Activated CD4-positive, CD25-positive, alpha-beta regulatory T cell treated with anti-CD3 and anti-CD28 coated beads, Interleukin-2, amount 50 U/mL, for 16 hours (primary cell): ENCODE measurements at regions not wholly inside any gene's neighbourhood (a gene's known extent, or its start where the extent isn't known, plus 50 kb on each side); places are given as distances from the start of the nearest gene placed in this dataset.

Experiments
- DNase-seq: peaks from one replicate; pipeline ENCODE4 v3.0.0-alpha.2; 2020; ENCODE audit warnings: low read depth, low spot score

DNA sequence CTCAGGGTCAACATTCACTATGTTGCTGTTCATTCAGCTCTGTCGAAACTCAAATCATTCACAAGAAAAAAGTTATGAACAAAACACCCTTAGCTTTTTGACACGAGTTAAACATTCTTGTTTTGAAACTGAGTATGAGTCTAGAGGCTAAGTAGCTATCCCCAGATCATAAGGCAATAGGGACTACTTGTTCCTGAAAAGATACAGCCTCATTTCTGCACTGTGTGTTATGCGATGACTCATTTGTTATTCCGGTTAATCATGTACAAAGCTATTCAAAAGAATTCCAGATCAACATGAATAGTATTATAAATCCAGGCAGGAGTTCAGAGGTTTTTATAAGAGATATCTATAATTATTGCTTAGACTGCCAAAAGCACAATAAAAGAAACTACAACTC is 908.0 kb downstream of the QKI start:
- DNase-seq: no peak

DNA sequence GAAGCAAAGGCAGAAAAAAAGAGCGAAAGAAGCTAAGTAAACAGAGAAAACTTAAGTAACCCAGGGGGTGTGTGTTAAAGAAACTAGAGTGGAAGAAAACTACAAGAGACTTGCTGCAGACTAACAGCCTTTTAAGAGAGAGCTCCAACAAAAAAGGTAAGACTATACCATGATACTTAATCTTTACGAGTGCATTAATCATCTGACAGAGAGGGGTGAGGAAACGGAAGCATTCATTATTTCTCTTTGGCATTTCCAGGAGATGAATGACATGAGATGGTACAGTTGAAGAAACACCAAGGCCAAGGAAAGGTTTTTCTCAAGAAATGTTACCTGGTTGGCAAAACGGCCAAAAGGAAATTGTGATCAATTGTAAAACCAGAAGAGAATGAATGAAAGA is 906.8 kb downstream of the QKI start:
- DNase-seq: no peak

DNA sequence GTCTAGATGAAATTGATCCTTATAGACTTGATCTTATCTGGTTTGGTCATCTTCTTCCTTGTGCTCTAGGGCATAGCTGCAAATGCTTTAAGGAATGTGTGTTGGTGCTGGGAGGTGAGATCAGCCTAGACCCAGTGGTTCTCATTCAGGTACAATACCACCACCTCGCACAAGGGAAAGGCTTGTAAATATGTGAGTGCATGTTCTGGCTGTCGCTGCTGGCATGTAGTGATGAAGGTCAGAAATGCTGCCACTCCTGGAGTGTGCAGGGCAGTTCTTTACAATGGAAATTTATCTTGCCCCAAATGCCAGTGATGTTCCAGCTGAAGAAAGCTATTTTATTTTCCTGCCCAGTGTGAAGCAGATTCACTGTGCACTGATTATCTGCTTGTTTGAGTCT is 900.9 kb downstream of the QKI start:
- no peak for DNase-seq

DNA sequence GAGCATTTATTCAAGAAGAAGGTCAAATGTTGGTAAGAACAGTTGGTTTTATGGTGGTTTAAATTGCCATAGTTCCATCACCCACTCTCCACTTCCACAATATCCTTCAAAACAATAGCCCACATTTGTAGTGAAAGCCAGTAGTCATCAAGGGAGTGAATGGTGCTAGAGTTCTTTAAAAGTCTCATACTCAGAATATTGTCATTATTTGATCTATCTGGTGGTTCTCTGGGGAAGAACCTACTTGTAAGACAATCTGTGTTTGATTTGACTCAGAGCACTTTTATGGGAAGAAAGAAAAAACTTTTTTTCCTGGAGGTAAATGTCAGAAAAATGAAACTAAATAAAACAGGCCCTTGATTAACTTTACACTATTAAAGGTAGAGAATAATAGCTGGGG is 893.8 kb downstream of the QKI start:
- DNase-seq: no peak

DNA sequence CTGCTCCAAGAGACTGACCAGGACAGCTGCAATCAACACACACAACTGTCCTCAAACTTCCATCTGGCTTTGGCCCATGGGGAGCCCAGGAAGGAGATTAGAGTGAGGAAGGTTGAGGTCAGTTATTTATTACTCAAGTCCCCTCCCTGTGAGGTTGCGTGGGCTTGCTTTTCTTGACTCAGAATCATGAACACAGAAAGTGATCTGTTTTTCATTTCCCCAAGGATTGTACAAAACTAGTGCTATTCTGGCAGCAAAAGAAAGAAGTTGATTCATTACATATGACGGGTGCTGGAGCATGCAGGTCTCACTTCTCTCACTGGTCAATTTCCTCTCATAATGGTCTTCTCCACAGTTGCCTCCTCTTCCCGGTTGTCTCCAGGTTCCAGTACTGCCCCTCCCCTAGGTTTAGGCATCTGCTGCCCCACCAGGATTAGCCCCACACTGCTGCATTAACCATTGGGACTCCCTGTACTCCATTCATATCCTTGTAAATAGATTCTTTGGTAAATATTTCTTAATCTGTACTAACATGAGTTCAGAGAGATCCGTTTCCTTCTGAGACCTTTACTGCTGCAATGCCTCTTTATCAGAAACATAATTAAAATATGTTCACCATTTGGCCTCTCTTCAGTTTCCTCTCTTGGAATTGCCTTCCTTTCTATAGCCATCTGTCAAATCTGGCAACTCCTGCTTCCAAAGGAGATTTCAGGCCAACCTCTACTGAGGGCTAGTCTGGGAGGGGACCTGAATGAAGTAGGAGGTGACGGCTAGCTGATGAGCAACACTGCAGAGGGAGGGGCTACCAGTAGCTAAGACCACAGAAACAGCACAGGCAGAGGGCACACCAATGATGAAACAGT is 888.8 kb downstream of the QKI start:
- no peak for DNase-seq

DNA sequence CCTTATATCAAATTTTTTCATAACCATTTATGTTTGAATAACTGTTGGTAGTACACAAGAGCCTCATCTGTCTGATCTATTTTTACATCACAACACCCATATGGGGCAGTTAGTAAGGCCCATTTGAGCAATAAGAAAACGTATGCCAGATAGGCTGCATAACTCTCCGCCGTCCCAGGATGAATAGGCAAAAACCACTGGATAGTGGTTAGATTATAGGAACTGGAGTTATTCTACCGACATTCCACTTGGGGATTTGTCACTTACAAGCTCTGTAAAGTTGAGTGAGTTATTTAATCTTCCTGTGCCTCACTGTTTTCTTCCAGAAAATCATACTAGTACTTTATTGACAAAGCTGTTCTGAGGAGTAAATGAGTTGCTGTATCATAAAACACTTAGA is 881.9 kb downstream of the QKI start:
- no peak for DNase-seq

DNA sequence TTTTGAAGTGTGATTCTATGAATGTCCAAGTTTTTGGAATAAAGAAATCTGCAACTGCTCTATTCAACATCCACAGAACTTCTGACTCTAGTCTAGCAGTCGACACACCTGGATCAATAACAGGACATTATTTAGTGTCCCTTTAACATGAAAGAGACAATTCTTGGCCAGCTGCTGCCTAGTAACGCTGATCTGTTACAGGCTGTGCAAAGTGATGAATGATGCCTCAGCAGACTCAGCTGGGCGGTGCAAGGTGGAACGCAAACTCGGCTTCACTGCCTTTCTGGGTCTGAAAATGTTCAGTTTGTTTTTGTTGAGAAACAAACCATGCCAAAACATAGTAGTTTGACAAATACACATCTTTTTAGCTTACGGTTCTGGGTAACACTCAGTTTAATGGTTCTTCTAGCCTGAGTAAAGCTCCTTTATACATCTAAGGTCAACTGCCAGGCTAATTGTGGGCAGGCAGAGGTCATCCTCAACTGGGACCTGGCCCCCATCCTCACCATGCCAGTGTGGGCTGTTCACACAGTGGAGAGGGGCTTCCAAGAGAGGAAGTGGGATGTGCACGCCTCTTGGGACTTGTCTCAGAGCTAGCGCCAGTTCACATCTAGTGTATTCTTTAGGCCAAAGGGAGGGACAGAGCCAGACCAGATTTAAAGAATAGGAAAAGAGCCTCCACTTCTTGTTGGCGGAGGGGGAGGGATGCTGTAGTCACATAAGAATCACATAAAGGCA is 879.7 kb downstream of the QKI start:
- no peak for DNase-seq

DNA sequence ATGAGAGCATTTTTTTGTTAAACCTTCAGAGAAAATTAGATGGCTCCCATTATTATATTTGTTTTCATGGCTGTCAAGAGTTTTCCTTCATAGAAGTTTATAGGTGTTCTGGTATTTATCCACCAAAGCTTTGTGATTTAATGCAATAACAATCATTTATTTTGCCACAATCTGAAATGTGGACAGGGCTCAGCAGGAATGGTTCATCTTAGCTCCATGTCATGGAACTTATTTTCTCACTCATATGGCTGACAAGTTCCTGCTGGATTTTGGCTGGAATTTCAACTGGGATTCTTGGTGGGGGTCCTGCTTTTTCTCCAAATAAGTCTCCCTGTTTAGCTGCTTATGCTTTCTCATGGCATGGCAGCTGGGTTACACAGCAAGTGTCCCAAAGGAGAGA is 876.7 kb downstream of the QKI start:
- no peak for DNase-seq

DNA sequence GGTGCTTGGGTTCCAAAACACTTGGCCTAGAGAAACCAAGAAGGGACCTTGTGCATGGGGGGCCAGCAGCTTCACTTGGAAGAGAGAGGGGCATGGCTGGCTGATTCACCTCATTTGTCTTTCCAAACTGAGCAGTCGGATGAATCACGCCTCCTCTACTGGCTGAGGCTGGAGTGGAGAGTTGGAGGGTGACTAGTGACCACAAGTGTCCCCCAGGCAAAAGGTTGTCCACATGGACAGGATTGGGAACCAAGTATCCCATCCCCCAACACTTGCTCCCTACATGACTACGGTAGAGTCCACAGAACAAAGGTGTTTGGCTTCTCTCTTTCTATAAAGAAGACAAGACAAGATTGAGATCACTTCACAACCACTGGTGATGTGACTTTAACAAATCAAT is 875.6 kb downstream of the QKI start:
- DNase-seq: no peak

DNA sequence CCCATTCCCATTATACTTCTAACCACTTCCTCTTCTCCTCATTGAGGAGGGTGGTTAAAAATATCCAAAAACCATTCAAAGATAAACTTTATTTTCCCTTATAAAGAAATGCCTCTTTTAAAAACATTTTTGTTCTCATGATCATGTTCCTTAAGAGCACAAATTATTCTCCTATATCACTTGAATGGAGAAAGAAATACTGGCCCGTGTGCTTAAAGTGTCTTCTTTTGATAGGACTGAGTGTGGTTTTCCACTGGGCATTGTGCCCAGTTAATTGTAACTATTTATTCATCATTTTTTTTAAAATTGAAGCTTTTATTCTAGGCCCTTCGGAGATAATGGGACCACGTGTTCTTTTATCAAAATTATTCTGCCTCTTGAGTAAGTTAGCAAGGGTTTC is 871.5 kb downstream of the QKI start:
- DNase-seq: no peak

DNA sequence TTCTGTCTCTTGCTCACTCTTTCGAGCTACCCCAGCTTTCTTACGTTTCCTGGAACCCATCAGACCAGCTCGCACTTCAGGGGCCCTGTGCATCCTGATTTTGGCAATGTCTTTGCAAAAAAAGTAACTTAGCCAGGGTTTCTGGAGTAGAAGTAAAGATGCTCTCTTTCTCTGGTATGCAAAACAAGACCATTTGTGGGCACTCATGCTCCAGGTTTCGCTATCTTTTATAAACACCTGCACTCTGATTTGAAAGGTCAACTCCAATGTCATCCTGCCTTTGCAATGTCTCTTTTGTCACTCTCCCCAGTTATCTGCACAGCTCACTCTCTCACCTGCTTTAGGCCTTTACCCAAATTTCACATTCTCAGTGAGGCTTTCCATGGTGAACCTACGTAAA is 869.1 kb downstream of the QKI start:
- DNase-seq: no peak

DNA sequence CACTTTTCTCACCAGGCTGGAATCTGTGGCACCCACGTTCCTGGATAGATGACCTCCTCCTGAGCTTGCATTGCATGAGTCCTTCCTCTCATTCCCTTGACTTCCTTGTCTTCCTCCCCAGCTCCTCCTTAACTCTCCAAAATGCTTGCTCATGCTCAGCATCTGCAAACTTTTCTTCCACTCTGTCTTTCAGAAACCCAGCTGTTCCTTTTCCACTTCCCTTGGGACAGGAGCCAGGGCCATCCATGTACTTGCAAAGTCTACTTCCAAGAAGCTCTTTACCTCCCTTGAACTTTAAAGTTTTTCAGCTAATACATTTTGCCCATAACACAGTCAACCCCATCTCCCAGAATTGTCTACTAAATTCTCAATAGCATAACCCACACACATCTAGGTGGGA is 861.7 kb downstream of the QKI start:
- DNase-seq: no peak

DNA sequence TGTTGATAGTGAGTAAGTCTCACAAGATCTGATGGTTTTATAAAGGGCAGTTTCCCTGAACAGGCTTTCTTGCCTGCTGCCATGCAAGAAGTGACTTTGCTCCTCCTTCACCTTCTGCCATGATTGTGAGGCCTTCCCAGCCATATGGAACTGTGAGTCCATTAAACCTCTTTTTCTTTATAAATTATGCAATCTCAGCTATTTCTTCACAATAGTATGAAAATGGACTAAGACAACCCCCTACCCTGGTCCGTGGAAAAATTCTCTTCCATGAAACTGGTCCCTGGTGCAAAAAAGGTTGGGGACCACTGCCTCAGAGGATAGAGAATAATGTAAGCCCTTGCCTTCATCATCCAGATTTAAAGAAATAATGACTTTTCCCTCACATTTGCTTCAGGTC is 861.3 kb downstream of the QKI start:
- no peak for DNase-seq

DNA sequence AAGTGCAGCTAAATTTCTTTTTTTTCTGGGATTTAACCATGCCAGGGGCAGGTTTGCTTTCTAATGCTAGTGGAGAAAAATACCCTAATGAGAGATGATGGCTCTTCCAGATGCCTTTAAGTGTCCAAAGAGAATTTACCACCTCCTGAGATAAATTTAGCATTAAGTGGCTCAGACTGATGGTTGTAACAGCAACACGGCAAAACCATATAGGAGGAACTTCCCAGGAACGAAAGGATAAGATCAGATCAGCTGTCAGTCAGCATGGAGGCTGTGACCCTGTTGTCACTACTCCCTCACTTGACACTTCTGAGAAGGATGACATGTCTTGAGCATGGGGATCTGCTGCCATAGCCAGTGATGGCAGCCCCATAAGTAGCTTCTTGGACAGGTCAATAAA is 860.0 kb downstream of the QKI start:
- DNase-seq: no peak

DNA sequence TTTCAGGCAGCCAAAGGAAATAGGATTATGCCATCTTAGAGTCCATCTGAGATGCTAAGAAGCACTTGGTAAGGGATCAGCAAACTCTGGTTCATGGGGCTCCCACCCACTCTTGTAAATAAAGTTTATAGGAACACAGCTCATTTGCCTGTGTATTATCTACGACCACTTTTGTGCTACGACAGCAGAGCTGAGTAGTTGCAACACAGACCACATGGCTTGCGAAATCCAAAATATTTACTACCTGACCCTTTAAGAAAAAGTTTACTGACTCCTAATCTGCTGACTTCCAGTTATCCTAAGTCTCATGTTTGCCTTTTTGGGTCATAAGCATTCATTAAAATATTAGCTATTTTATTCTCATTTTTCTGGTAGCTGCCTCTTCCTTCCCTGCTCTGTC is 859.0 kb downstream of the QKI start:
- no peak for DNase-seq

DNA sequence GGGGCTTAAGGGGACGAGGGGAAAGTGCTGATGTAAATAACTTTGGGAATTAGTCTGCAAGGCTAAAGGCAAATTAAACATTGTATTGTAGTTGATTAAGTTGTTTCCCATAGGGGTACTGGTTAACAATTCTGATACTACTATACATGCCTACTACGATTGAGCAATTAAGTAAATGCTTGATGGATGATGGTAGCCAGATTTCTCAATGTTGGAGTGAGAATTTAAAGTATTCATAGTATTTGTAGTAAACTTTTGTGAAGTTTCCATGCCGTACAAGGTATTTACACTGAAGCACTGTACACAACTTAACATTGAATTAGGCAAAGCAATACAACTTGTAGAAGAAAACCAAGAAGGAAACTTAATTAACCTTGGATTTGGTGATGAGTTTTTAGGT is 852.3 kb downstream of the QKI start:
- DNase-seq: no peak

DNA sequence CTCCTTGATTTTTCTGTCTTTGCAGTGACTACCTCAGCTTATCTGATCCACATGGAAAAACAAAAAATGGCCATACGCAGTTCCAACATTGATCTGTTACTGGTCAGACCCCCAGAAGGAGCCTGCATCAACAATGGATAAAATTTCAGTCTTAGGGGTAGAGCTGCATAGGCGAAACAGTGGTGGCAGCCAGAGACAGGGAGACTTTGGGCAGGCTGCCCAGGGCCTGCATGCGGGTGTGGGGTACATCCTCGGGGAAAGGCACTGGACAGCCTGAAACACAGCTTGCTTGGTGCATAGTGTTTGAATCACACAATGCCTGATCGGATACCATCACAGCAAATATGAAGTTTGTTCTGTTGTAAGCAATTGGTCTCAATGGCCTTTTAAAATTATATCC is 847.8 kb downstream of the QKI start:
- DNase-seq: no peak

DNA sequence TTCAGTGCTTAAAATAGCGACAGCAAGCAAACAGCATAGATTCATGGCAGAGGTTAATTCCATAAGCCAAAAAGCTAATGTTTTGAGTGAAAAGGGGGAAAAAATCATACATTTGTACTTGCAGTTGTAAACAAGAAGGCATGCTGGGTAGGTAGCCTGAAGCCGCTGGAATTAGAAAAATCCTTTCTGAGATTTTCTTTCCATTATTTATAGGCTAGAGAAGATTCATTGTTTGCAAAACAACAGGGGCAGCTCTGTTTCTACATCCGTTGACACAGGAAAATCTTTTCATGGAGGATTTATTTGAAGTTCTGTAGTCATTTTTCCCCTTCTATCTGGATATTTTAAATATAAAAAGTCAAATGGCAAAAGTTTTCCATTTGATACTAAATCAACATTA is 843.9 kb downstream of the QKI start:
- DNase-seq: no peak

DNA sequence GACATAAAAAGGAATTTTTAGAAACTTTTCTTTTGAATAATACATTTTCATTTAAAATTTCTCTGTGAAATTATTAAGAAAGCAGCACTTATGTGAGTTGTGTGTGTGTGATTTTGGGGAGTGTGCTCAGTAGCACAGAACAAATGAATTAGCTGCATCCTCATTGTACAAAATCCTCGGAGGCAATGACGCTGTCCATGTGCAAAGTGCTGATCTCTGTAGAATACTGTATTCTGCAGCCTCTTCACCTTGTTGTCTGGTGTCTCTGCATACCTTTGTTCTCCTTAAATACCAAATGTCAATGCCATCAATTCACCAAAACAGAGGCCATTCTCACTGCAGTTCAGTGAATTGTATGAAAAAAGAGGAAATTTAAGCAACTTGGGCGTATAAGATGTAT is 838.4 kb downstream of the QKI start:
- DNase-seq: no peak

DNA sequence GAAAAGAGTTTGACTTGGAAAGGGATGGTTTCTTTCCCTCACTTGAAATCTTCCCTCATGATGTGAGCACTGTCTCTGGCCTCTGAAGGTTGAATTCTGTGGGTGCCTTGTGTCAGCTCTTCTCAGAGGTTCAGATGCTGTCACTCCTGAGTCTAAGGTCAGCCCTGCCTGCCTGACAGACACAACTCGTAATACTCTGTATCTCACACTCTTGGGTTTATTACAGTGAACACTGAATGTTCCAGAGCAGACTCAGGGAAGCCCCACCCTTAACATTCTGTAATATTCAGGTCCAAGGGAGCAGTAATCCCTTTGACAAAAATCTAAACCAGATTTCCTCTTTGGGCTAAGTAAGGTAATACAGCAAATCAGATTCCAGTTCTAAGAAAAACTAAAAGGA is 837.8 kb downstream of the QKI start:
- no peak for DNase-seq

DNA sequence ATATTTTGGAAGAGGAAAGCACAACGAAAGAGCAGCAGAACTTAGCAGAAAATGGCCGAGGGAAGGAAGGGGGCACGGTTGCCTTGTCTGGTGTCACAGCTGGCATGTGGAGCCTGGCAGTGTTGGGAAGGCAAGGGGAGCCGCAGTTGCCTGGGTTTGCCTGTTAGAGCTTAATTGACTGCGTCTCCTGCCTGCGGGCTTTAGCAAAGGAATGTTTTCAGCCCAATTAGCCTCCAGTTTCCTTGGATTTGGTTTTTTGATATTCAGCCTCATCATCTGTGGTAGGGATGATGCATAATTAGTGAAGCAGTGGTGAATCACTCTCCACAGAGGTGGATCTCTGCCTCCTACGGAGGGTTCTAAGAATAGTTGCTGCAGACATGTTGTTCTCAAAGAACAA is 832.6 kb downstream of the QKI start:
- DNase-seq: no peak

DNA sequence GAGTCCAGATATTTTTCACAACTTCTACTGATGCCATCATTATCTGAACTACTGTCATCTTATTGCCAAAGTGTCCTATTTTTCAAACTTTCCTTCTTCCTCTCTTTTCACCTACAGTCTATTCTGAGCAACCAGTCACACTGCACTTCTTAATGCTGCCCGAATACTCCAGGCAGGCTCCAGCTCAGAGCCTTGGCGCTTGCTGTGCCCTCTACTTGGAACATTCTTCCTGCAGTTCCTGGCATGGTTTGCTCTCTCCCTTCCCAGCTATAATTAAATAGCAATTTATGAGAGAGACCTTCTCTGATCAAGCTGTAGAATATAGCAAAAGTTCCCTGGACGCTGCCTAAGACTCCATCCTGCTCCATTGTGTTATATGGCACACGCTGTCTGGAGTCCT is 831.6 kb downstream of the QKI start:
- no peak for DNase-seq

DNA sequence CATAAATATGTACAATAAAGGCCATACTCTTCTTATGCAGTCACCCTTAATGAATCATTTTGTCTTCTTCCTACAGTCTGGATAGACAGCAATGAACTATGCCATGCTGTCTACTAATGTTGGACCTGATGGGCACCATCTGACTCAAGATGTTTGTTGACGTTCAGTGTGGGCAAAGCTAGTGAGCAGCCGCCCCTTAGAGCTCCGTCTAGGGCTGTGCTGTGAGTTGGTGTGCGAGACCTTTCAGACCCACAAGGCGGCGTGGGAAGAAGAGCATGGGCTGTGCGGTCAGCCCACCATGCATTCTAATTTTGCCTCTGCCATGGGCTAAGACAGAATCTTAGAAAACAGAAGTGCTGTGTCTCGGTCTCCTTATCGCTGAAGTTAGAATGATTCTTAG is 829.4 kb downstream of the QKI start:
- DNase-seq: no peak
